HEK293 (cell line): ENCODE measurements at regions not wholly inside any gene's neighbourhood (a gene's known extent, or its start where the extent isn't known, plus 50 kb on each side); places are given as distances from the start of the nearest gene placed in this dataset.

Experiments used
- CTCF ChIA-PET: fragments of 350-600 bp; formaldehyde crosslinking; extraction: SDS; loops from one replicate; lab custom pipeline; 2021; ENCODE audit warnings: antibody characterized with exemption; lab: Yijun Ruan, JAX
- POLR2A ChIA-PET: fragments of 300-600 bp; formaldehyde crosslinking; extraction: SDS; loops from one replicate; lab custom pipeline; 2020; ENCODE audit warnings: antibody characterized with exemption, inconsistent platforms; lab: Yijun Ruan, JAX
- H3K27ac ChIP-seq: fragments of 200-500 bp; sonication (Bioruptor generic); 2 replicates; pipeline ENCODE4 v1.5.1; 2014; ENCODE audit warnings: low read depth, low read length, control low read depth, inconsistent platforms; ENCODE audit errors: extremely low read depth
- H3K36me3 ChIP-seq, 2 experiments: fragments of 200-500 bp in 1 of 2; sonication (Bioruptor generic) in 1 of 2; 1 replicate in 1 of 2; 2 replicates in 1 of 2; pipeline ENCODE4 v1.5.1; 2014 to 2017; ENCODE audit warnings: inconsistent platforms in 2 of 2, low read length in 2 of 2; ENCODE audit not compliant: control insufficient read depth in 2 of 2, insufficient read depth in 1 of 2
- H3K4me1 ChIP-seq: fragments of 200-500 bp; sonication (Bioruptor generic); 2 replicates; pipeline ENCODE4 v1.5.1; 2014; ENCODE audit warnings: mild to moderate bottlenecking, low read length, inconsistent platforms; ENCODE audit not compliant: control insufficient read depth, insufficient read depth
- H3K4me3 ChIP-seq: 2 replicates; pipeline ENCODE4 v1.5.1; 2011; ENCODE audit warnings: low read depth, mild to moderate bottlenecking, control low read depth, low read length, moderate library complexity
- H3K9me3 ChIP-seq: fragments of 200-500 bp; sonication (Bioruptor generic); 2 replicates; pipeline ENCODE4 v1.5.1; 2014; ENCODE audit warnings: low read depth, low read length, inconsistent platforms; ENCODE audit not compliant: control insufficient read depth, insufficient read depth
- BCL11A ChIP-seq: fragments of 450-650 bp; formaldehyde crosslinking; IDR thresholded peaks from 2 replicates; pipeline ENCODE4 v1.5.1; 2016; ENCODE audit warnings: low read depth, missing biosample characterization, missing genetic modification characterization
- GFI1B ChIP-seq: fragments of 450-650 bp; formaldehyde crosslinking; IDR thresholded peaks from 2 replicates; pipeline ENCODE4 v1.5.1; 2016; ENCODE audit warnings: missing biosample characterization, missing genetic modification characterization
- GLIS1 ChIP-seq: fragments of 450-650 bp; formaldehyde crosslinking; IDR thresholded peaks from 2 replicates; pipeline ENCODE4 v1.5.1; 2016; ENCODE audit warnings: missing biosample characterization, missing genetic modification characterization
- GLIS2 ChIP-seq: fragments of 450-650 bp; formaldehyde crosslinking; IDR thresholded peaks from 2 replicates; pipeline ENCODE4 v1.5.1; 2016; ENCODE audit warnings: missing biosample characterization, missing genetic modification characterization
- KLF1 ChIP-seq: fragments of 450-650 bp; formaldehyde crosslinking; IDR thresholded peaks from 2 replicates; pipeline ENCODE4 v1.5.1; 2016; ENCODE audit warnings: missing biosample characterization, missing genetic modification characterization
- KLF8 ChIP-seq: fragments of 450-650 bp; formaldehyde crosslinking; IDR thresholded peaks from 2 replicates; pipeline ENCODE4 v1.5.1; 2016; ENCODE audit warnings: missing biosample characterization, missing genetic modification characterization
- MYNN ChIP-seq: fragments of 450-650 bp; formaldehyde crosslinking; IDR thresholded peaks from 2 replicates; pipeline ENCODE4 v1.5.1; 2016; ENCODE audit warnings: missing biosample characterization, missing genetic modification characterization, borderline replicate concordance
- TRIM28 ChIP-seq: IDR thresholded peaks from 2 replicates; pipeline ENCODE4 v1.6.1; 2011; ENCODE audit warnings: low read length, control low read depth, borderline replicate concordance
- ZBTB8A ChIP-seq: fragments of 450-650 bp; formaldehyde crosslinking; IDR thresholded peaks from 2 replicates; pipeline ENCODE4 v1.5.1; 2016; ENCODE audit warnings: missing biosample characterization, missing genetic modification characterization
- ZNF174 ChIP-seq: fragments of 450-650 bp; formaldehyde crosslinking; IDR thresholded peaks from 2 replicates; pipeline ENCODE4 v1.5.0; 2017; ENCODE audit warnings: missing biosample characterization, mild to moderate bottlenecking, missing genetic modification characterization
- ZNF19 ChIP-seq: fragments of 450-650 bp; formaldehyde crosslinking; IDR thresholded peaks from 2 replicates; pipeline ENCODE4; 2016; ENCODE audit warnings: missing biosample characterization, missing genetic modification characterization, low read depth
- ZNF214 ChIP-seq: fragments of 450-650 bp; formaldehyde crosslinking; IDR thresholded peaks from 2 replicates; pipeline ENCODE4 v1.5.1; 2017; ENCODE audit warnings: missing biosample characterization, mild to moderate bottlenecking, missing genetic modification characterization, borderline replicate concordance
- ZNF239 ChIP-seq: fragments of 450-650 bp; formaldehyde crosslinking; IDR thresholded peaks from 2 replicates; pipeline ENCODE4 v1.5.1; 2016; ENCODE audit warnings: missing biosample characterization, missing genetic modification characterization
- ZNF350 ChIP-seq: fragments of 450-650 bp; formaldehyde crosslinking; IDR thresholded peaks from 2 replicates; pipeline ENCODE4 v1.5.0; 2017; ENCODE audit warnings: missing biosample characterization, mild to moderate bottlenecking, missing genetic modification characterization
- ZNF394 ChIP-seq: fragments of 450-650 bp; formaldehyde crosslinking; IDR thresholded peaks from 2 replicates; pipeline ENCODE4 v1.5.1; 2016; ENCODE audit warnings: missing biosample characterization, missing genetic modification characterization, mild to moderate bottlenecking, moderate library complexity, borderline replicate concordance
- ZNF624 ChIP-seq: fragments of 450-650 bp; formaldehyde crosslinking; IDR thresholded peaks from 2 replicates; pipeline ENCODE4 v1.5.1; 2017; ENCODE audit warnings: missing biosample characterization, missing genetic modification characterization
- ZNF76 ChIP-seq: fragments of 450-650 bp; formaldehyde crosslinking; IDR thresholded peaks from 2 replicates; pipeline ENCODE4; 2016; ENCODE audit warnings: low read depth, missing biosample characterization, missing genetic modification characterization, borderline replicate concordance
- ZSCAN23 ChIP-seq: fragments of 450-650 bp; formaldehyde crosslinking; IDR thresholded peaks from 2 replicates; pipeline ENCODE4 v1.5.1; 2016; ENCODE audit warnings: missing biosample characterization, missing genetic modification characterization
- TF ChIP-seq, protein P1 (sequence below): fragments of 450-650 bp; formaldehyde crosslinking; IDR thresholded peaks from 2 replicates; pipeline ENCODE4 v1.5.1; 2016; ENCODE audit warnings: missing biosample characterization, missing genetic modification characterization
- TF ChIP-seq, protein P2 (sequence below): fragments of 450-650 bp; formaldehyde crosslinking; IDR thresholded peaks from 2 replicates; pipeline ENCODE4 v1.5.1; 2017; ENCODE audit warnings: missing biosample characterization, missing genetic modification characterization
- TF ChIP-seq, protein P3 (sequence below): fragments of 450-650 bp; formaldehyde crosslinking; conservative IDR thresholded peaks from 2 replicates; pipeline ENCODE4 v1.5.1; 2016; ENCODE audit warnings: low read depth, missing biosample characterization, missing genetic modification characterization
- TF ChIP-seq, protein P4 (sequence below): fragments of 450-650 bp; formaldehyde crosslinking; IDR thresholded peaks from 2 replicates; pipeline ENCODE4 v1.5.1; 2016; ENCODE audit warnings: missing biosample characterization, missing genetic modification characterization

DNA sequence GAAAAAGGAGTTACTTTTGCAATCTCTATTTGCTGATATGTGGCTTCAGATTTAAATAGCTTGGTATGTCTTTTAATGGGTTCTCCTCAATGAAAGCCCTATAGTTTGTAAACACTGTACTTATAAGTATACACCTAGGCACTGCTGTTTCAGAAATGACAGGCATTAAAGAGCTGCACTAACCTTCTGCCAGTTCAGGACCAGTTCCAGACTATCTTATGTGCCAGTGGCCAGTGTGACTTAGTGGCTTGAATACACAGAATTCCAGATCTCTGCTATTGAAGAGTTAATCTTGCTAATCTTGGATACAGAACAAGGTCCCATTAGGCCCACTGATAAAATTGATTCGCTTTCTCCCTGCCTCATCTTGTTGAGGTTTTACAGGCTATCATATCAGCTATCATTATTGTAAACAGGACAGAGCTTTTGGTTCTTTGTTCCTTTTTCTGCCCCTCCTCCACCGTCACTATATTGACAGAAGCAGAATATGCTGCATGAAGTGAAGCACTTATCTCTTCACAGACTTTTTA lies 337.5 kb downstream of the LRRIQ3 start (continued):
- TF ChIP-seq, protein P1, sequence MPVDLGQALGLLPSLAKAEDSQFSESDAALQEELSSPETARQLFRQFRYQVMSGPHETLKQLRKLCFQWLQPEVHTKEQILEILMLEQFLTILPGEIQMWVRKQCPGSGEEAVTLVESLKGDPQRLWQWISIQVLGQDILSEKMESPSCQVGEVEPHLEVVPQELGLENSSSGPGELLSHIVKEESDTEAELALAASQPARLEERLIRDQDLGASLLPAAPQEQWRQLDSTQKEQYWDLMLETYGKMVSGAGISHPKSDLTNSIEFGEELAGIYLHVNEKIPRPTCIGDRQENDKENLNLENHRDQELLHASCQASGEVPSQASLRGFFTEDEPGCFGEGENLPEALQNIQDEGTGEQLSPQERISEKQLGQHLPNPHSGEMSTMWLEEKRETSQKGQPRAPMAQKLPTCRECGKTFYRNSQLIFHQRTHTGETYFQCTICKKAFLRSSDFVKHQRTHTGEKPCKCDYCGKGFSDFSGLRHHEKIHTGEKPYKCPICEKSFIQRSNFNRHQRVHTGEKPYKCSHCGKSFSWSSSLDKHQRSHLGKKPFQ (tag by site-specific recombination), result no peak
- no peak for TF ChIP-seq ZNF239 (tag by site-specific recombination)
- no peak for TF ChIP-seq ZNF76 (tag by site-specific recombination)
- no peak for TF ChIP-seq ZNF394 (tag by site-specific recombination)

DNA sequence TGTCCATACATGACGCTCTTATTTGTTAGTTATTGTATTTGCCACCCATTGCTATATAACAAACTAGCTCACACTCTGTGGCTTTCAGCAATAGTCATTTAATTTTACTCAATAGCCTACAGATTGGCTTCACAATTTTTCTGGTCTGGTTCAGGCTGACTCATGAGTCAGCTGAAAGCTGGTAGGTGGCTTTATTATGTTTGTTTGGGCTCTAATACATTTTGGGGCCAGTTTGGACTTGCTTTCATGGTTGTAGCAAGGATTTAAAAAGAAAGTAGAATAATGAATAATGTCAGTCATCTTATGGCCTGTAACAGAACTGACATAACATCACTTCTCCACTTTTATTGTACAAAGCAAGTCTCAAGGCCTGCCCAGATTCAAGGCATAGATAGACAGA lies 338.7 kb downstream of the LRRIQ3 start:
- CTCF ChIA-PET, result no interaction called here
- H3K36me3 ChIP-seq, result no peaks in the 10 kb centered on the region
- TF ChIP-seq, protein P2, sequence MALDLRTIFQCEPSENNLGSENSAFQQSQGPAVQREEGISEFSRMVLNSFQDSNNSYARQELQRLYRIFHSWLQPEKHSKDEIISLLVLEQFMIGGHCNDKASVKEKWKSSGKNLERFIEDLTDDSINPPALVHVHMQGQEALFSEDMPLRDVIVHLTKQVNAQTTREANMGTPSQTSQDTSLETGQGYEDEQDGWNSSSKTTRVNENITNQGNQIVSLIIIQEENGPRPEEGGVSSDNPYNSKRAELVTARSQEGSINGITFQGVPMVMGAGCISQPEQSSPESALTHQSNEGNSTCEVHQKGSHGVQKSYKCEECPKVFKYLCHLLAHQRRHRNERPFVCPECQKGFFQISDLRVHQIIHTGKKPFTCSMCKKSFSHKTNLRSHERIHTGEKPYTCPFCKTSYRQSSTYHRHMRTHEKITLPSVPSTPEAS, result no peak
- no peak for TF ChIP-seq GLIS1 (tag by site-specific recombination)
- no peak for TF ChIP-seq ZBTB8A
- no peak for TF ChIP-seq KLF1 (tag by site-specific recombination)
- TF ChIP-seq, all 188 proteins: peak for 0
- Histone ChIP-seq H3K27ac (no peak overlapping the region), H3K4me1 (no peaks in the 10 kb centered on the region), H3K9me3 (no peaks in the 10 kb centered on the region), H3K4me3 (no peak overlapping the region)
- POLR2A ChIA-PET, result no interaction called here

DNA sequence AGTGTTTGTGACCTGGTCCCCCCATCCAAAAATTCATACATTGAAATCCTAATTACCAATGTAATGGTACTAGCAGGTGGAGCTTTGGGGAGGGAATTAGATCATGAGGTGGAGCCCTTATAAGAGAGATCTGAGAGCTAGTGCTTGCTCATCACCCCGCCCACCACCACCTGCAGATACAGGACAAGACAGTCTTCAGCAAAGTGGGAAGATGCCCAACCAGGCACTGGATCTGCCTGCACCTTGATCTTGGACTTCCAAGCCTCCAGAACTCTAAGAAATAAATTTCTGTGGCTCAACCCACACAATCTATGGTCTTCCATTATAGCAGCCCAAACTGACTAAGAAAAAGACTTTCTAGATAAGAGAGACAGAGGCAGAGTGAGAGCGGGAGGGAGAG lies 343.4 kb downstream of the LRRIQ3 start:
- no peaks in the 10 kb centered on the region for H3K9me3 ChIP-seq
- ChIA-PET CTCF (no interaction called here), POLR2A (interaction anchor here (0.5 kb wide), 1 partner anchor 9 kb away, joined by 4 read pairs; no protein-coding TSS in a partner anchor)
- no peak overlapping the region for H3K27ac ChIP-seq
- no peak overlapping the region for H3K4me3 ChIP-seq
- TF ChIP-seq ZNF214 (tag by site-specific recombination) (no peak), ZSCAN23 (tag by site-specific recombination) (no peak), ZBTB8A (no peak), BCL11A (tag by site-specific recombination) (no peak), ZNF350 (tag by site-specific recombination) (no peak), ZNF624 (tag by site-specific recombination) (no peak)
- TF ChIP-seq, protein P3, sequence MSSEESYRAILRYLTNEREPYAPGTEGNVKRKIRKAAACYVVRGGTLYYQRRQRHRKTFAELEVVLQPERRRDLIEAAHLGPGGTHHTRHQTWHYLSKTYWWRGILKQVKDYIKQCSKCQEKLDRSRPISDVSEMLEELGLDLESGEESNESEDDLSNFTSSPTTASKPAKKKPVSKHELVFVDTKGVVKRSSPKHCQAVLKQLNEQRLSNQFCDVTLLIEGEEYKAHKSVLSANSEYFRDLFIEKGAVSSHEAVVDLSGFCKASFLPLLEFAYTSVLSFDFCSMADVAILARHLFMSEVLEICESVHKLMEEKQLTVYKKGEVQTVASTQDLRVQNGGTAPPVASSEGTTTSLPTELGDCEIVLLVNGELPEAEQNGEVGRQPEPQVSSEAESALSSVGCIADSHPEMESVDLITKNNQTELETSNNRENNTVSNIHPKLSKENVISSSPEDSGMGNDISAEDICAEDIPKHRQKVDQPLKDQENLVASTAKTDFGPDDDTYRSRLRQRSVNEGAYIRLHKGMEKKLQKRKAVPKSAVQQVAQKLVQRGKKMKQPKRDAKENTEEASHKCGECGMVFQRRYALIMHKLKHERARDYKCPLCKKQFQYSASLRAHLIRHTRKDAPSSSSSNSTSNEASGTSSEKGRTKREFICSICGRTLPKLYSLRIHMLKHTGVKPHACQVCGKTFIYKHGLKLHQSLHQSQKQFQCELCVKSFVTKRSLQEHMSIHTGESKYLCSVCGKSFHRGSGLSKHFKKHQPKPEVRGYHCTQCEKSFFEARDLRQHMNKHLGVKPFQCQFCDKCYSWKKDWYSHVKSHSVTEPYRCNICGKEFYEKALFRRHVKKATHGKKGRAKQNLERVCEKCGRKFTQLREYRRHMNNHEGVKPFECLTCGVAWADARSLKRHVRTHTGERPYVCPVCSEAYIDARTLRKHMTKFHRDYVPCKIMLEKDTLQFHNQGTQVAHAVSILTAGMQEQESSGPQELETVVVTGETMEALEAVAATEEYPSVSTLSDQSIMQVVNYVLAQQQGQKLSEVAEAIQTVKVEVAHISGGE (tag by site-specific recombination), result no peak
- no peaks in the 10 kb centered on the region for H3K36me3 ChIP-seq
- no peaks in the 10 kb centered on the region for H3K4me1 ChIP-seq

DNA sequence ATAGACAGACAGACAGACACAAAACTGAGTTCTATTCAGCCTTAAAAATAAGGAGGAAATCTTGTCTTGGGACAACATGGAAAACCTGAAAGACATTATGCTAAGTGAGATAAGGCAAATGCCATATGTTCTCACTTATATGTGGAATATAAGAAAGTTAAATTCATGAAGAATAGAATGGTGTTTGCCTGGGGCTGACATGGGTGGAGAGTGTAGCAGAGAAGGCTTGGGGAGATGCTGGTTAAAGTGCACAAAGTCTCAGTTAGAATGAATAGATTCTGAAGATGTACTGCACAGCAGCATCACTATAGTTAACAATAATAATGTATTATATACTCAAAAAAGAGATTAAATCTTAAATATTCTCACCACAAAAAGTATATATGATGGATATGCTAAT lies 355.5 kb downstream of the LRRIQ3 start:
- ChIA-PET POLR2A (no interaction called here), CTCF (no interaction called here)
- no peaks in the 10 kb centered on the region for H3K36me3 ChIP-seq
- no peak overlapping the region for H3K27ac ChIP-seq
- no peaks in the 10 kb centered on the region for H3K9me3 ChIP-seq
- H3K4me3 ChIP-seq, result no peak overlapping the region
- H3K4me1 ChIP-seq, result no peaks in the 10 kb centered on the region
- TF ChIP-seq KLF8 (no peak), ZNF174 (no peak), ZNF76 (tag by site-specific recombination) (no peak), GFI1B (tag by site-specific recombination) (no peak), ZNF19 (tag by site-specific recombination) (no peak), GLIS2 (tag by site-specific recombination) (no peak), TRIM28 (no peak), MYNN (tag by site-specific recombination) (no peak)
- TF ChIP-seq, protein P4, sequence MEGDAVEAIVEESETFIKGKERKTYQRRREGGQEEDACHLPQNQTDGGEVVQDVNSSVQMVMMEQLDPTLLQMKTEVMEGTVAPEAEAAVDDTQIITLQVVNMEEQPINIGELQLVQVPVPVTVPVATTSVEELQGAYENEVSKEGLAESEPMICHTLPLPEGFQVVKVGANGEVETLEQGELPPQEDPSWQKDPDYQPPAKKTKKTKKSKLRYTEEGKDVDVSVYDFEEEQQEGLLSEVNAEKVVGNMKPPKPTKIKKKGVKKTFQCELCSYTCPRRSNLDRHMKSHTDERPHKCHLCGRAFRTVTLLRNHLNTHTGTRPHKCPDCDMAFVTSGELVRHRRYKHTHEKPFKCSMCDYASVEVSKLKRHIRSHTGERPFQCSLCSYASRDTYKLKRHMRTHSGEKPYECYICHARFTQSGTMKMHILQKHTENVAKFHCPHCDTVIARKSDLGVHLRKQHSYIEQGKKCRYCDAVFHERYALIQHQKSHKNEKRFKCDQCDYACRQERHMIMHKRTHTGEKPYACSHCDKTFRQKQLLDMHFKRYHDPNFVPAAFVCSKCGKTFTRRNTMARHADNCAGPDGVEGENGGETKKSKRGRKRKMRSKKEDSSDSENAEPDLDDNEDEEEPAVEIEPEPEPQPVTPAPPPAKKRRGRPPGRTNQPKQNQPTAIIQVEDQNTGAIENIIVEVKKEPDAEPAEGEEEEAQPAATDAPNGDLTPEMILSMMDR (tag by site-specific recombination), result no peak
